ENCODE measurements at regions not wholly inside any gene's neighbourhood (a gene's known extent, or its start where the extent isn't known, plus 50 kb on each side); places are given as distances from the start of the nearest gene placed in this dataset.

DNA sequence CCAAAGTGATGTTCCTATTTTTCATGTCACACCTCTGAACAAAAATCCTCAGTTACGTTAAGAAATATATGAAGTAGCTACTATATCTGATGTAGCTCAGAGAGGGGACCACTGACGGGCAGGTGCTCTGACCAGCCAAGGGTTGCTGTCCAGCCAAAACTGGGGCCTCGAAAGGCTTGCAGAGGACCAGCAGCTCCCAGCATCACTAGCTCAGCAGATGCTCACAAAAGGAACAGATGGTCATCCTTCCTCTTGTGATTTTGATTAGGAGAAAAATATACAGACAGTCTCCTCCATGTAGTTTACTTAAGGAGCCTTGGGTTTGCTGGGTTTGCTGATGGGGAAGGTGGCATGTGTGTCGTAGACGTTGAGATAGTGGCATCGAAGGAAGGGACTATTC lies 374.6 kb upstream of the B3GAT1 start:
- no peaks in the 10 kb centered on the region for H3K27me3 ChIP-seq (ENCODE audit: insufficient read depth, low read length)
- no peaks in the 10 kb centered on the region for H3K79me2 ChIP-seq (ENCODE audit: insufficient read depth, low read length)
- DNase-seq (ENCODE audit: insufficient read length, low spot score, missing footprints) = no peak
- no peaks in the 10 kb centered on the region for H4K20me1 ChIP-seq (ENCODE audit: insufficient read depth, low read length)
- no peak overlapping the region for H3K4me2 ChIP-seq (ENCODE audit: insufficient read depth, low read length)
- TF ChIP-seq, protein P1, sequence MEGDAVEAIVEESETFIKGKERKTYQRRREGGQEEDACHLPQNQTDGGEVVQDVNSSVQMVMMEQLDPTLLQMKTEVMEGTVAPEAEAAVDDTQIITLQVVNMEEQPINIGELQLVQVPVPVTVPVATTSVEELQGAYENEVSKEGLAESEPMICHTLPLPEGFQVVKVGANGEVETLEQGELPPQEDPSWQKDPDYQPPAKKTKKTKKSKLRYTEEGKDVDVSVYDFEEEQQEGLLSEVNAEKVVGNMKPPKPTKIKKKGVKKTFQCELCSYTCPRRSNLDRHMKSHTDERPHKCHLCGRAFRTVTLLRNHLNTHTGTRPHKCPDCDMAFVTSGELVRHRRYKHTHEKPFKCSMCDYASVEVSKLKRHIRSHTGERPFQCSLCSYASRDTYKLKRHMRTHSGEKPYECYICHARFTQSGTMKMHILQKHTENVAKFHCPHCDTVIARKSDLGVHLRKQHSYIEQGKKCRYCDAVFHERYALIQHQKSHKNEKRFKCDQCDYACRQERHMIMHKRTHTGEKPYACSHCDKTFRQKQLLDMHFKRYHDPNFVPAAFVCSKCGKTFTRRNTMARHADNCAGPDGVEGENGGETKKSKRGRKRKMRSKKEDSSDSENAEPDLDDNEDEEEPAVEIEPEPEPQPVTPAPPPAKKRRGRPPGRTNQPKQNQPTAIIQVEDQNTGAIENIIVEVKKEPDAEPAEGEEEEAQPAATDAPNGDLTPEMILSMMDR (IDR thresholded peaks at IDR 0.05; ENCODE audit: extremely low read depth, low read depth, low read length) = no peak
- H3K4me1 ChIP-seq (ENCODE audit: insufficient read depth, low read length) = no peaks in the 10 kb centered on the region
- no peak overlapping the region for H2AFZ ChIP-seq (ENCODE audit: low read length)
- H3K4me3 ChIP-seq (ENCODE audit: insufficient read depth, low read length) = no peak overlapping the region
- no peaks in the 10 kb centered on the region for H3K36me3 ChIP-seq (ENCODE audit: insufficient read depth, low read length)
- no peak overlapping the region for H3K27ac ChIP-seq (ENCODE audit: low read depth, low read length)
- H3K9me3 ChIP-seq (ENCODE audit: low read depth, low read length) = no peaks in the 10 kb centered on the region

DNA sequence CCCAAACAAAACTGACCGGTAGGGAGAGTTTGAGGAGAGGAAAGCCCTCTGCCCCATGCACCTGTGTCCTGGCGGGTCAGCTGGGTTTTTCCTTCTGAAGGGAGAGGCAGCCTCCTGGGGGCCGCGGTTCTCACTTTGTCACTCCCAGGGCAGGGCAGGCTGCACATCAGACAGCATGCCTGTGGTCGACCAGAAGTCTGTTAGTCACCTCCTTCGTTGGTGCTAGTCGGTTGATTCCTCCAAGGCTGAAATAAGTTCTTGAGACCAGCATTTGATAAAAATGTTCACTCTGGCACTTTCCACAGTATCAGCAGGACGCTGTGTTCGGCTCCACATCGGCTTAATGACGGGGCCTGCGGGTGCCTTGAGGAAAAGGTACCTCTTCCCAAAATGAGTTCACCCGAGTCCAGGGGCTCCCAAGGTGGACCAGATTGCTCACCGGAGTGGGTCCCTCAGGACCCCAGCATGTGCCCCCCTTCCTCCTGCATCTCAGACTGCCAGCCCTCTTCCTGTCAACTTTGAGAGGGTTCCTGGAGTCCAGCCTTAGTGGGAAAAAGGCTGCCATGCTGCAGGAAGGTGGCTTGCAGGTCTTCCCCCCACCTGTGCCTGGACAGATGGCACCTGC lies 373.7 kb upstream of the B3GAT1 start:
- Histone ChIP-seq H3K9me3 (ENCODE audit: low read depth, low read length) (no peaks in the 10 kb centered on the region), H2AFZ (ENCODE audit: low read length) (no peak overlapping the region), H3K4me2 (ENCODE audit: insufficient read depth, low read length) (no peak overlapping the region), H3K27ac (ENCODE audit: low read depth, low read length) (no peak overlapping the region), H3K4me3 (ENCODE audit: insufficient read depth, low read length) (no peak overlapping the region), H3K4me1 (ENCODE audit: insufficient read depth, low read length) (no peaks in the 10 kb centered on the region), H3K27me3 (ENCODE audit: insufficient read depth, low read length) (no peaks in the 10 kb centered on the region), H3K79me2 (ENCODE audit: insufficient read depth, low read length) (no peaks in the 10 kb centered on the region), H4K20me1 (ENCODE audit: insufficient read depth, low read length) (no peaks in the 10 kb centered on the region), H3K36me3 (ENCODE audit: insufficient read depth, low read length) (no peaks in the 10 kb centered on the region)
- TF ChIP-seq, protein P1 (IDR thresholded peaks at IDR 0.05; ENCODE audit: extremely low read depth, low read depth, low read length) = no peak
- DNase-seq (ENCODE audit: insufficient read length, low spot score, missing footprints) = no peak

DNA sequence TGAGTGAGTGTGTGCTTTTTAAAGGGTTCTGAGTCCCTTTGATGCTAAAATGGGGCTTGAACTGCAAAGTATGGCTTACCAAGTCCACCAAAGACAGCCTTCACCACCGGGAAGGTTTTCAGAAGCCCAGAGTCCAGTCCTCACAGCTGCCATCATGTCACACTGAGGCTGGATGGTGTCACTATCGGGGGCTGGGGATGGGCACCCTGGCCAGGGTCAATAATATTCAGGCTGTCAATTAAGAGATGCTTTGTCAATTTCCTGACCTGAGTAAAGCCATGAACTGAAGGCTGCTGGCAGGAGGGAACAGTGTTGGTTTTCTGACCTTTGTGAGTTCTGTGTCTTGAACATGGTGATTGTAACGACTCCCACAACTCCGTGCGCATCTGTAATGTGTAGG lies 373.0 kb upstream of the B3GAT1 start:
- Histone ChIP-seq H3K79me2 (ENCODE audit: insufficient read depth, low read length) (no peaks in the 10 kb centered on the region), H3K27me3 (ENCODE audit: insufficient read depth, low read length) (no peaks in the 10 kb centered on the region), H2AFZ (ENCODE audit: low read length) (no peak overlapping the region), H4K20me1 (ENCODE audit: insufficient read depth, low read length) (no peaks in the 10 kb centered on the region), H3K9me3 (ENCODE audit: low read depth, low read length) (no peaks in the 10 kb centered on the region), H3K4me3 (ENCODE audit: insufficient read depth, low read length) (no peak overlapping the region), H3K4me2 (ENCODE audit: insufficient read depth, low read length) (no peak overlapping the region), H3K4me1 (ENCODE audit: insufficient read depth, low read length) (no peaks in the 10 kb centered on the region), H3K27ac (ENCODE audit: low read depth, low read length) (no peak overlapping the region), H3K36me3 (ENCODE audit: insufficient read depth, low read length) (no peaks in the 10 kb centered on the region)
- TF ChIP-seq, protein P1 (IDR thresholded peaks at IDR 0.05; ENCODE audit: extremely low read depth, low read depth, low read length) = no peak
- no peak for DNase-seq (ENCODE audit: insufficient read length, low spot score, missing footprints)

DNA sequence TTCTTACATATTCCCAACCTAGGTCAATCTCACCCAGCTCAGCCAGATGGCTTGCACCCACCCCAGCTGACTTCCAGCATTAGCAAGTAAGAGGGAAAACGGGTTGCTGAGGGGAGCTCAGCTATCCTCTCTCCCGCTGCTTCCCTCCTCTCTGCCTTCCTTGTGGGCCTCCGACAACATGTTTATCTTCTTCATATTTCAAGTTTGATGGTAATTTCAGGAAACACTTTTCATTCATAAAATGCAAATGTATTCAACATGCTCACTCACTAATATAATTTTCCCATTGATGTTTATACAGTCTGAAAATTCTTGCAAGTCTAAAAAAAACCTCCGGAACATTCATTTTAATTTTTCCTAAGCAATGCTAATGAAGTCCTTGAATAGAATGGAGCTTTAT lies 372.5 kb upstream of the B3GAT1 start:
- H2AFZ ChIP-seq (ENCODE audit: low read length) = no peak overlapping the region
- H3K4me2 ChIP-seq (ENCODE audit: insufficient read depth, low read length) = no peak overlapping the region
- no peak overlapping the region for H3K4me3 ChIP-seq (ENCODE audit: insufficient read depth, low read length)
- H4K20me1 ChIP-seq (ENCODE audit: insufficient read depth, low read length) = no peaks in the 10 kb centered on the region
- H3K27me3 ChIP-seq (ENCODE audit: insufficient read depth, low read length) = no peaks in the 10 kb centered on the region
- H3K79me2 ChIP-seq (ENCODE audit: insufficient read depth, low read length) = no peaks in the 10 kb centered on the region
- TF ChIP-seq, protein P1 (IDR thresholded peaks at IDR 0.05; ENCODE audit: extremely low read depth, low read depth, low read length) = no peak
- no peaks in the 10 kb centered on the region for H3K4me1 ChIP-seq (ENCODE audit: insufficient read depth, low read length)
- no peaks in the 10 kb centered on the region for H3K9me3 ChIP-seq (ENCODE audit: low read depth, low read length)
- H3K36me3 ChIP-seq (ENCODE audit: insufficient read depth, low read length) = no peaks in the 10 kb centered on the region
- H3K27ac ChIP-seq (ENCODE audit: low read depth, low read length) = no peak overlapping the region
- no peak for DNase-seq (ENCODE audit: insufficient read length, low spot score, missing footprints)

Data from osteoblast (primary cell).